Midbrain (tissue), 1 donor: ENCODE measurements at regions not wholly inside any gene's neighbourhood (a gene's known extent, or its start where the extent isn't known, plus 50 kb on each side); places are given as distances from the start of the nearest gene placed in this dataset.

Experiments used
- DNase-seq: peaks from one replicate; lab custom pipeline; 2025; lab: John Stamatoyannopoulos, UW

DNA sequence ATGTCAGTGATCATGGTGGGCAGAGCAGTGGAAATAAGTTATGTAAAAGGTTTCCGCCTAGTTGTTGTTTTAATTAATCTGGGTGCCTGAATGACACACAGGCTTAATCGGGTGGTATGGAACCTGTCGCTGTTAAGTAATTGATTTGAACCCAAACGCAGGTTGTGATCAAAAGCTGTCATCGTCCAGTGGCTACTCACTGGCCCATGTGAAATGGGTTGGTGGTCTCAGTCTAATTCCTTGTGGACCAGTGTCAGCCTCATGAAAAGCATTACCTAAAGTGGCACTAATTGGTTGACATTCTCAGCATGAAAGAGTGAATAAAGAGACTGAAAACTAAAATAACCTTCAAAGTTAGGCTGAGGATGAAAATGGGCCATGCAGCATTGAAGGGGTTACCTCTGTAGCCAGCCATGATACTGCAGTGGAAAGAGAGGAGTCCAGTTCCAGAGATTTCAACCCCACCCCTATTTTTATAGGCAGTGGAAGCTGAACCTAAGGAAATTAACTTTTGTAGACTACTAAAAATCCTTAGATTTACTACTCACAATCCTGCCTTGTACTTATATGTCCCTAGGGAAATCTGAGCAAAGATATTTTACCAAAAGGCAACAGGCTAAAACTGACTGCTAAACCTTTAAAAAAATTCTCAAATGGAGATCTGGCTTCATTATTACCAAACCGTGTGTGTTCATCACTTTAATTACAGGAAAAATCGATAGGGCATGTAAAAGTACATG is 251.7 kb upstream of the TENM3 start:
- DNase-seq, result no peak

DNA sequence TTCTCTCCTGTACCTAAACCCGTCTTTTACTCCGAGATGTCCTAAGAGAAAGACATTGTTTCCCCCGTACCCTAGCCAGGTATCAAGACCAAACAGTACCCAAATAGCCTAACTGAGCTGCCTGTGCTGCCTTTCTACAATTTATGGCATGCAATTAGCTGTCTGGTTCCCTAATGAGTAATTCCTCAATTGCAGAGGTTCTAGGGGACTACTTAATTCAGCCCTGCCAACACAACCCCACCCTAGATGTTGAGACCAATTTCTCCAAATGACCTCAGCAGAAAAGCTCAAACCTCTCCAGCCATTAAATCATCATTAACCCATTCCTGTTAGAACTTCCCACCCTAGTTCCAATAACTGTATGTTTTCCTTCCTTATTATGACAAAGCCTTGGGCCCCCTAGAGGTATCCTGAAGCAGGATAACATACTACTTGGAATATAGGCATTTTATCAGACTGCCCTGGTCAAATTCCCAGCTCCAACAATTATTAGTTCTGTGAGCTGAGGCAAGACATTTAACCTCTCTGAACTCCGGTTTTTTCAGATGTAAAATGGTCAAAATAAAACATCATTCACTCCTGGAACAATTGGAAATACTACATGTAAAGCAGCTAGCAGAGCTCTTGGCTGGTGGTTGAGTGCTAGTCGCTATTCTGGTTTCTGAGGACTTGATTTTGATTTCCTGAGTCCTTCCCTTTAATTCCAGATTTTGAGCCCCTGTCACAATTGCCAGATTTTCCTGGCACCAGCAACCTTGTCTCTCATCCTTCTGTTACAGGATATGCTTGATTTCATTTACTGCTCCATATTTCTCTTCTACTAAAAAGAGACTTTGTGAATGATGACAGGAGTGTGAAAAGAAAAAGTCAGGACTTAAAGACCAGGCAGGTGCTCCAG is 244.6 kb upstream of the TENM3 start:
- DNase-seq, result no peak

DNA sequence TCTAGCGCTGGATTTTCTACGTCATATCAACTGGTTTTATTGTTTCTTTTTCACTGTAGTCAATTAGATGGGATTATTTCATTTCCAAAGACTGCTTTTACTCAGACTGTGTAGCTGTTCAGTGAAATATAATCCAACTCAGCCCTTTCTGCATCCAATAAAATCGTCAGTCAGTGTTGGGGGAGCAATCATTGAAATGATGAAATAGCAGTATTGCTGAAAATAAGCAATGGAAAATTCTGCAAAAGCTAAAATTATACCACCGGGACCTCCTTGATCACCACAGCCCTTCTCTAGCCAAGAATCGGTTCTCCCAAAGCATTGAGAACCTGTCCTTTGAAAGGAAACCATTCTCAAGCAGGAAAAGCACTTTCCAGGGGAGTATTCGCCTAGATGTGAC is 243.1 kb upstream of the TENM3 start:
- DNase-seq, result no peak

- no peak for DNase-seq
These were observed 232.3 kb upstream of the TENM3 start for GRCh38 chr4:182010876-182011275.

DNA sequence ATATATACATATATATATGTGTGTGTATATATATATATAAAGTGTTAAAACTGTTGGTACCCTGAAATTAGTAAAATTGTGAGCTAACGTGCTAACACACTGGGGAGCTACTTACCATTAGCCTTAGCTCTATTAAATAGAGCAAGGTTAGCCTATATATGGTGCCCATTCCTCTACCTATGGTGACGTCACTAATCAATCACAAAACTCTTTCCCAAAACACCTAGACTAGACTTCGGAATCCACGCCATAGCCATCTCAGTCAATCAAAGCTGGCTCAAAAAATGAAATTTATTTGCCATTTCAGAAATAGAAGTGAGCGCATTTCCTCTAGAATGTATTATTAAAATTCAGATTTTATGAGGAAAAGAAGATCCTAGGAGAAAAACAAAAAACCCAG is 229.0 kb upstream of the TENM3 start:
- no peak for DNase-seq

GRCh38 chr4:182015014-182015413 is 228.2 kb upstream of the TENM3 start:
- DNase-seq, result no peak

DNA sequence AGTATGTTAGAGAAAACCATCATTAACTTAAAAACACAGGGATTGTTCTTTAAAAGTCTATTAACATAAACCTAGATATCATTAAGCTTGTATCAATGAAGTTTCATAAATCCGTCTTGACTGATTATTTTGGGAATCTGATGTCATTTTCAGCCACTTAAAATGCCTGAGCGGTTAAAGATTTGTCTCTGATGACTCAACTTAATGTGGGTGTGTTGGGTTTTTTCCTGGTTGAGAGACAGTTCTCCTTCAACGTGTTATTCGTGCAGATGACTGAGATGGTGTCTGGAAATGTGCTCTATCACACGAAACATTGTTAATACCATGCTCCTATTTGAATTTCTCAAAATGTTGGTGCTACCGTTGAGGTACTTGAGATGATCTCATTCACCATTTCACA is 227.3 kb upstream of the TENM3 start:
- no peak for DNase-seq

DNA sequence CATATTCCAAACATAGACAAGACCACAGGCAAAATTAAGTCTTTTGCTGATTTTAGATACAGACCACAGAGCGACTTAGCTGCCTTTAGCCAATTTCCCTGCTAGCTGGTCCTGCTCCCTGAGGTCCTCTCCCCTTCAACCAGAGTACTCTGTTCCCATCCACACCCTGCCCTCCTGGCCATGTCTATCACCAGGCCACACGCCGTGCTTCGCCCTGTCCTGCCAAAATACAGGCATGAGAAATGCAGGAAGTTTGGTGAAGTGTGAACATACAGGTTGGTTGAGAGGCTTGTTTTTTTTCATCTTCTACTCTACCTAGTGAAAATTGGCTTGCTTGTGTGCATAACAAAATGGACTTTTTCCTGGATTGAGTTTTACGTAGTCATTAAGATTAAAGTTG is 226.2 kb upstream of the TENM3 start:
- no peak for DNase-seq

DNA sequence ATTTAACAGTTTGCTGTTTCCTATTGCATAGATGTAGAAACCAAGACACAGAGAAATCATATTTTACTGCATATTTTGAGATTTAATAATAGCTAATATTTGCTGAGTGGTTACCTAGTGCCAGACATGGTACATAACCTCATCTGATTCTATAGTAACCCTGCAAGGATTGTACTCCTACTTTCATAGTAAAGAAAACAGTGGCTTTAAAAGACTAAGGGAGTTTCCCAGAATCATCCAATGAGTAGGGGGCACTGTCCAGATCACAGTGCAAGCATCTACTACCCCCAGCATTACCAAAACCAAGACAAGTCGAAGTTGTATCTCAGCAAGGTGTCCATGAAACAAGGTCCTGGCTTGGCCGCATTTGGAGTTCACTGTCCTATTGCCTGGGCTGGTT is 224.5 kb upstream of the TENM3 start:
- DNase-seq, result no peak

DNA sequence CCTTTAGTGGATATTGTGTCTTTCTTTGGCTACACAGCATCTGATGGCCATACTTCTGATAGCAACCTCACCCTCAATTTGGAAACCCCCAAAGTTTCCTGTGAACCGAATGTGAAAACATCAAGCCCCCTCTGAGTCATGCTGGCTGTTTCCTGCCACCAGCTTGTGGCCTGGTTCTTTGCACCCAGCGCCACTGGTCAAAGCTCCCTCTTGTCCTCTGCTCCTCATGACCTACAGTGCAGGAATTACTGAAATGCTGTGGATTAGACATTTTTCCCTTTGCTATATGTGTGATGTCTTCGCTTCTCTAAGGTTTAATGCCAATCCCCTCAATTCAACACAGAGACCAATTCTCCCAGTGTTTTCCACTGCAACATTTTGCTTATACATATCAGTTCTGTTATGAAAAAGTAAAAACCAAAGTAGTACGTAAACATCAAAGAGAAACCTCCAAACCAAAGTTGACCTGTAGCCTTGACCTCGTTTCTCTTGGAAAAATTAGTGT is 224.0 kb upstream of the TENM3 start:
- DNase-seq, result no peak

DNA sequence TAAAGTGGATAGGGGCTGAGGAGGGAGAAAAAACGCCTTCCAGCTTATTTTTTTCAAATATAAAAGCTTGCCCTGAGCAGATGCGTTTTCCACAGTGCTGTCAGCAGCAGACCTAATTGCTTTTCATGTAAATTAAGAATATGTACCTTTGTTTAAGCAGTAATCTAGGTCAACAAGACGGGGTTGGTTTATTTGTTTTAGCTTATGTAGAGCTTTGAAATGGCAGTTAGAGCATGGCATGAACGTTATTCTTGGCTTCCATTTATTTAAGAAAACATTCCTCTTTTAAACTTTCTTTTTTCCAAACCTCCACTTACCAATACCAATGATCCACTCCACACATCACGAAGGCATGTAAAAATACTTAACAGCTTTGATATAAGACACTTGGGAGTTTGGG is 220.3 kb upstream of the TENM3 start:
- no peak for DNase-seq

GRCh38 chr4:182023469-182023868 is 219.7 kb upstream of the TENM3 start:
- no peak for DNase-seq

- no peak for DNase-seq
These were observed 200.3 kb upstream of the TENM3 start for GRCh38 chr4:182042945-182043344.

DNA sequence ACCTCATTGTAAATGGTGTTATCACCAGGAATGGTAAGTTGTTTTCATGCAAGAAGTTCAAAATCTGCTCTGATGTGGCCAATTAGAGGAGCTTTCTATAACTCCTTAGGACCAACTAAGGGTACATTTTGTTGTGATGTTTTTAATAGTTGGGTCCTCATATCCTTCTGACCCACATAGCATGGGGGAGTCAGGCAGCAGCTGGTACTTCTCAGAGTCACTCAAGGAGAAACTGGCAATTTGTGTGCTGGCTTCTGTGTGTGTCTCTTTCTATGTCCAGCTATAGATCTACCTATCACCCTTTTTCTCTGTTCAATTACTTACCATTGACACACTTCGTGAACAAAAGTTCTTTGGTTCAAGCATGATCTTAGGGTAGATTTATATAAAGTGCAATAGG is 194.3 kb upstream of the TENM3 start:
- no peak for DNase-seq

DNA sequence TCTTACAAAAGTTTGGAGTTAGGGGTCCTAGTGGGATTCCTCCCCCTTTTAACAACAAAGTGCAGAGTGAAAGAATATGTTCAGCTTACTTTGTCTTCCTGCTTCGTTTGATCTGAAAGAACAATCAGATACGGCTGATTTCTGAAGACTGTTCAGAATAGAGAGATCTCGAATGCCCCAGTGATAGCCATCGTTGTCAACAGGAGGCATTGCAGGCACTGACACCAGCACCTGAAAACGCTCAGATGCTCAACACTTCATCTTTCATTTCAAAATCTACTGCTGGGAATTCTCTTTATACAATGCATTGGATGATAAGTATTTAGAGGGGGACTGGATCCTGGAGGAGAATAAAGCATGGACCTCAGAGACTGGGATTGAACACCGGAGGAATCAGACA is 186.3 kb upstream of the TENM3 start:
- DNase-seq, result no peak

DNA sequence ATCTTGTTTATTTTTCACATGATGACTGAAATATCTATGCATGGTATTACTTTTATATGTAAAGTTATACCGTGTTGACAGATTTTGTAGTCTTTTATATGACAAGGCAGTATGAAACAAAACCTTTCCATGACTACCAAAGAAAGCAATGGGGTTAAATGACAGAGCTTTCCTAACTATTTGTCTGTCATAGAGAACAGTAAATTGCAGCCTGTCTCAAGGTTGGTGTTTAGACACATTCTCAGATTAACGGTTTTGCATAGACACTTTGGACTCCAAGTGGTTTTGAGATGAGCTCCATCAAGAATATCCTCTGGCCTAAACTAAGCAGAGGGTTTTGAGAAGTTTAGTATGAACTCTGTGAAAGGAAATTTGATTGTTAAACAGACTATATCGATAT is 180.7 kb upstream of the TENM3 start:
- DNase-seq, result no peak

- DNase-seq, result no peak
These were observed 180.3 kb upstream of the TENM3 start for GRCh38 chr4:182062936-182063335.

DNA sequence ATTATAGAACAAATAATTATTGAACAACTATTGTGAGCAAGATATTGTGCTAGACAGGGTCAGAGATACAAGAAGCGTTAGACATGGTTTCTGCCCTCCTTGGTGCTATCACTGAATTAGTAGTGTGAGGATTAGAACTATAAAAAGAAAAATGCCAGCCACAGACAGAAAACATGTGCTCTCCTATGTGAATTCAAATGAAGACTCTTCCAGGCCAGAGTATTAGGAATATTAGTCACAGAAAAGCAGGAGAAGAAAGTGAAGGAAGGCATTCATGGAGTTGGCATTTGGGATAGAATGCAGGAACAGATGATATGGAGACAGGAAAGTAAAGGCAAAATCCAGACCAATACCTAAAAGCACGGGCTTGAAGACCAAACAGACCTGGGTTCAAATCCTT is 179.6 kb upstream of the TENM3 start:
- DNase-seq, result no peak

DNA sequence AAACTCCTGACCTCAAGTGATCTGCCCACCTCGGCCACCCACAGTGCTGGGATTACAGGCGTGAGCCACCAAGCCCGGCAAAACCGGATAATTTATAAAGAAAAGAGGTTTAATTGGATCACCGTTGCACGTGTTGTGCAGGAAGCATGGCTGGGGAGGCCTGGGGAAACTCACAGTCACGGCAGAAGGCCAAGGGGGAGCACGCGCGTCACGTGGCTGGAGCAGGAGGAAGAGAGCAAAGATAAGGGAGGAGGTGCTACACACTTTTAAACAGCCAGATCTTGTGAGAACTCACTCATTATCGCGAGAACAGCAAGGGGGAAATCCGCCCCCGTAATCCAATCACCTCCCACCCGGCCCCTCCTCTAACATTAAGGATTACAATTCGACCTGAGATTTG is 177.9 kb upstream of the TENM3 start:
- DNase-seq, result no peak

- no peak for DNase-seq
These were observed 177.2 kb upstream of the TENM3 start for GRCh38 chr4:182066037-182066436.

GRCh38 chr4:182067828-182068227 is 175.4 kb upstream of the TENM3 start:
- no peak for DNase-seq

GRCh38 chr4:182068920-182069319 is 174.3 kb upstream of the TENM3 start:
- no peak for DNase-seq

- no peak for DNase-seq
These were observed 169.9 kb upstream of the TENM3 start for GRCh38 chr4:182073278-182073677.
